WTC11 (cell line): ENCODE measurements at regions not wholly inside any gene's neighbourhood (a gene's known extent, or its start where the extent isn't known, plus 50 kb on each side); places are given as distances from the start of the nearest gene placed in this dataset.

Source experiments
- ATAC-seq: fragments of 200-7000 bp; cut with Tn5 transposase; 2 replicates; pipeline ENCODE4 v1.10.0; 2021; ENCODE audit warnings: mild to moderate bottlenecking, moderate library complexity
- CTCF ChIA-PET: fragments of 300-600 bp; sonication (Branson Sonifier 250); formaldehyde crosslinking; loops from one replicate; lab custom pipeline; 2021; ENCODE audit warnings: antibody characterized with exemption; lab: Charles Lee
- POLR2A ChIA-PET: fragments of 350-600 bp; sonication (Branson Sonifier 250); formaldehyde crosslinking; loops from one replicate; lab custom pipeline; 2021; ENCODE audit warnings: antibody characterized with exemption; lab: Charles Lee
- DNase-seq: peaks from one replicate; pipeline ENCODE4 v3.0.0; 2021; ENCODE audit warnings: low spot score
- H3K27ac Mint-ChIP-seq: 2 replicates; pipeline ENCODE4 v1.8.0; 2021; ENCODE audit warnings: mixed read lengths
- H3K27me3 Mint-ChIP-seq: 2 replicates; pipeline ENCODE4 v1.8.0; 2021; ENCODE audit warnings: low read depth, mild to moderate bottlenecking, moderate library complexity, mixed read lengths
- H3K36me3 Mint-ChIP-seq: 2 replicates; pipeline ENCODE4 v1.8.0; 2021; ENCODE audit warnings: mixed read lengths
- H3K4me1 Mint-ChIP-seq: 2 replicates; pipeline ENCODE4 v1.8.0; 2022; ENCODE audit warnings: mixed read lengths
- H3K4me3 Mint-ChIP-seq: 2 replicates; pipeline ENCODE4 v1.8.0; 2021; ENCODE audit warnings: mild to moderate bottlenecking, moderate library complexity, mixed read lengths
- H3K9me3 Mint-ChIP-seq: 2 replicates; pipeline ENCODE4 v1.8.0; 2021; ENCODE audit warnings: mixed read lengths
- FOXP4 ChIP-seq: sonication (generic); formaldehyde crosslinking; IDR thresholded peaks from 2 replicates; pipeline ENCODE4 v1.8.0; 2022; ENCODE audit warnings: mild to moderate bottlenecking, missing genetic modification reagents
- GTF2I ChIP-seq: fragments of 250-450 bp; sonication (Bioruptor Pico); conservative IDR thresholded peaks from 2 replicates; pipeline ENCODE4 v1.4.0; 2021; ENCODE audit warnings: mild to moderate bottlenecking
- HMGA2 ChIP-seq: fragments of 250-450 bp; sonication (Bioruptor Pico); IDR thresholded peaks from 2 replicates; pipeline ENCODE4 v1.4.0; 2021; ENCODE audit warnings: mild to moderate bottlenecking, moderate library complexity
- IRF2 ChIP-seq: sonication (generic); formaldehyde crosslinking; IDR thresholded peaks from 2 replicates; pipeline ENCODE4 v1.8.0; 2022; ENCODE audit warnings: low read depth, missing genetic modification reagents, borderline replicate concordance
- NFE2L1 ChIP-seq: sonication (generic); formaldehyde crosslinking; IDR thresholded peaks from 2 replicates; pipeline ENCODE4 v1.8.1; 2023; ENCODE audit warnings: missing genetic modification reagents
- NR2C2 ChIP-seq: sonication (generic); formaldehyde crosslinking; IDR thresholded peaks from 2 replicates; pipeline ENCODE4 v1.8.0; 2022; ENCODE audit warnings: mild to moderate bottlenecking, missing genetic modification reagents
- OVOL2 ChIP-seq: fragments of 250-450 bp; sonication (Bioruptor Pico); IDR thresholded peaks from 2 replicates; pipeline ENCODE4 v1.9.0; 2021; ENCODE audit warnings: mild to moderate bottlenecking, borderline replicate concordance
- RORB ChIP-seq: fragments of 250-450 bp; sonication (Bioruptor Pico); IDR thresholded peaks from 2 replicates; pipeline ENCODE4 v1.9.0; 2021; ENCODE audit warnings: mild to moderate bottlenecking
- SMAD4 ChIP-seq: sonication (generic); formaldehyde crosslinking; IDR thresholded peaks from 2 replicates; pipeline ENCODE4 v1.8.0; 2022; ENCODE audit warnings: mild to moderate bottlenecking, missing genetic modification reagents
- SOX15 ChIP-seq: fragments of 250-450 bp; sonication (Bioruptor Pico); IDR thresholded peaks from 2 replicates; pipeline ENCODE4 v1.9.0; 2021; ENCODE audit warnings: mild to moderate bottlenecking
- TEAD1 ChIP-seq: sonication (generic); formaldehyde crosslinking; IDR thresholded peaks from 2 replicates; pipeline ENCODE4 v1.8.0; 2022; ENCODE audit warnings: mild to moderate bottlenecking, missing genetic modification reagents
- TEAD4 ChIP-seq: sonication (generic); formaldehyde crosslinking; IDR thresholded peaks from 2 replicates; pipeline ENCODE4 v1.8.0; 2022; ENCODE audit warnings: mild to moderate bottlenecking, missing genetic modification reagents
- ZNF219 ChIP-seq: sonication (generic); formaldehyde crosslinking; IDR thresholded peaks from 2 replicates; pipeline ENCODE4 v1.8.0; 2023; ENCODE audit warnings: missing genetic modification reagents, mild to moderate bottlenecking, borderline replicate concordance
- ZNF423 ChIP-seq: fragments of 250-450 bp; sonication (Bioruptor Pico); IDR thresholded peaks from 2 replicates; pipeline ENCODE4 v2.1.2; 2022; ENCODE audit warnings: mild to moderate bottlenecking, moderate library complexity
- TF ChIP-seq, protein P1 (sequence below): fragments of 200-600 bp; IDR thresholded peaks from 2 replicates; pipeline ENCODE4 v1.8.0; 2022; ENCODE audit warnings: antibody characterized with exemption
- TF ChIP-seq, protein P2 (sequence below): sonication (generic); formaldehyde crosslinking; conservative IDR thresholded peaks from 2 replicates; pipeline ENCODE4 v1.8.1; 2023; ENCODE audit warnings: mild to moderate bottlenecking, low read depth, missing genetic modification reagents, moderate library complexity
- TF ChIP-seq, protein P3 (sequence below): sonication (generic); formaldehyde crosslinking; IDR thresholded peaks from 2 replicates; pipeline ENCODE4 v1.8.1; 2022; ENCODE audit warnings: low read depth, missing genetic modification reagents, borderline replicate concordance
- TF ChIP-seq, protein P4 (sequence below): fragments of 250-450 bp; sonication (Bioruptor Pico); conservative IDR thresholded peaks from 2 replicates; pipeline ENCODE4 v1.9.0; 2021; ENCODE audit warnings: mild to moderate bottlenecking

- TF ChIP-seq, protein P1, sequence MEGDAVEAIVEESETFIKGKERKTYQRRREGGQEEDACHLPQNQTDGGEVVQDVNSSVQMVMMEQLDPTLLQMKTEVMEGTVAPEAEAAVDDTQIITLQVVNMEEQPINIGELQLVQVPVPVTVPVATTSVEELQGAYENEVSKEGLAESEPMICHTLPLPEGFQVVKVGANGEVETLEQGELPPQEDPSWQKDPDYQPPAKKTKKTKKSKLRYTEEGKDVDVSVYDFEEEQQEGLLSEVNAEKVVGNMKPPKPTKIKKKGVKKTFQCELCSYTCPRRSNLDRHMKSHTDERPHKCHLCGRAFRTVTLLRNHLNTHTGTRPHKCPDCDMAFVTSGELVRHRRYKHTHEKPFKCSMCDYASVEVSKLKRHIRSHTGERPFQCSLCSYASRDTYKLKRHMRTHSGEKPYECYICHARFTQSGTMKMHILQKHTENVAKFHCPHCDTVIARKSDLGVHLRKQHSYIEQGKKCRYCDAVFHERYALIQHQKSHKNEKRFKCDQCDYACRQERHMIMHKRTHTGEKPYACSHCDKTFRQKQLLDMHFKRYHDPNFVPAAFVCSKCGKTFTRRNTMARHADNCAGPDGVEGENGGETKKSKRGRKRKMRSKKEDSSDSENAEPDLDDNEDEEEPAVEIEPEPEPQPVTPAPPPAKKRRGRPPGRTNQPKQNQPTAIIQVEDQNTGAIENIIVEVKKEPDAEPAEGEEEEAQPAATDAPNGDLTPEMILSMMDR = no peak
- TF ChIP-seq TEAD4 (CRISPR knock-in tag) (no peak), IRF2 (CRISPR knock-in tag) (no peak), SOX15 (CRISPR knock-in tag) (no peak), ZNF219 (CRISPR knock-in tag) (no peak), ZNF423 (CRISPR knock-in tag) (no peak)
- TF ChIP-seq, protein P2, sequence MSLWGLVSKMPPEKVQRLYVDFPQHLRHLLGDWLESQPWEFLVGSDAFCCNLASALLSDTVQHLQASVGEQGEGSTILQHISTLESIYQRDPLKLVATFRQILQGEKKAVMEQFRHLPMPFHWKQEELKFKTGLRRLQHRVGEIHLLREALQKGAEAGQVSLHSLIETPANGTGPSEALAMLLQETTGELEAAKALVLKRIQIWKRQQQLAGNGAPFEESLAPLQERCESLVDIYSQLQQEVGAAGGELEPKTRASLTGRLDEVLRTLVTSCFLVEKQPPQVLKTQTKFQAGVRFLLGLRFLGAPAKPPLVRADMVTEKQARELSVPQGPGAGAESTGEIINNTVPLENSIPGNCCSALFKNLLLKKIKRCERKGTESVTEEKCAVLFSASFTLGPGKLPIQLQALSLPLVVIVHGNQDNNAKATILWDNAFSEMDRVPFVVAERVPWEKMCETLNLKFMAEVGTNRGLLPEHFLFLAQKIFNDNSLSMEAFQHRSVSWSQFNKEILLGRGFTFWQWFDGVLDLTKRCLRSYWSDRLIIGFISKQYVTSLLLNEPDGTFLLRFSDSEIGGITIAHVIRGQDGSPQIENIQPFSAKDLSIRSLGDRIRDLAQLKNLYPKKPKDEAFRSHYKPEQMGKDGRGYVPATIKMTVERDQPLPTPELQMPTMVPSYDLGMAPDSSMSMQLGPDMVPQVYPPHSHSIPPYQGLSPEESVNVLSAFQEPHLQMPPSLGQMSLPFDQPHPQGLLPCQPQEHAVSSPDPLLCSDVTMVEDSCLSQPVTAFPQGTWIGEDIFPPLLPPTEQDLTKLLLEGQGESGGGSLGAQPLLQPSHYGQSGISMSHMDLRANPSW = no peak
- TF ChIP-seq, all 79 proteins: peak for 0
Measured at GRCh38 chr12:89920866-89921265, 212.2 kb upstream of the ATP2B1 start (continued).

DNA sequence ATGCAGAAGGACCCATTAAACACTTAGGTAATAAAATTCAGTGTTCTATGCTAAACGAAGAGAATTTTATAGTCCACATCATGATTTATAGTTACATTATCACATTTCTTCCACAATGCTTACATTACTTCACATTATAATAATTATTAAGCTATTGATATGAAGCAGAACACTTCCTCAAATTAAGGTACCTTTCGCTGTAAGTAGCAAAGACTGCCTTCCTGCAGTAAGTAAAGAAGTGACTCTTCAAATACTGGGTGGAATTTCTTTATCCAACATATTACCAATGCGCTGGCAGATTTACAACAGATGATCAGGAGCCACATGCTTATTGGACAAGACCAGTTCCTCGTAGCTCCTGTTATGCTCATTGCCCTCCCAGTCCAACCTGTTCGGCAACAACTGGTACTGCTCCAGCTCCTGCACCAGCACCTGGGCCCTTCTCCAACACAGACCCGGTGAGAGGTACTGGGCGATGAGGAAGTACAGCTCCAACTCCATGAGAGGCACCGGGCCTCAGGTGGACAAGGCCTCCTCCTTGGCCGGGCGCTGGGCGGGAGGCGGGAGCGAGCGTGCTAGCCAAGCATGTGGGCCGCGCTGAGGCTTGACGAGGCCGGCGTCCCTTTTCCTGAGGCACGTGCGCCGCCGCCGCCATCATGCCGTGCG lies 210.7 kb upstream of the ATP2B1 start:
- Mint-ChIP-seq H3K27ac (no peak overlapping the region), H3K9me3 (no peaks in the 10 kb centered on the region), H3K4me1 (peaks cover 29% of the 10 kb centered on the region), H3K36me3 (no peaks in the 10 kb centered on the region), H3K27me3 (no peaks in the 10 kb centered on the region)
- ChIA-PET POLR2A (no interaction called here), CTCF (no interaction called here)
- TF ChIP-seq NR2C2 (CRISPR knock-in tag) (no peak), FOXP4 (0 out of 2 replicates have a peak, but pooled peaks have one; percentile 38), GTF2I (CRISPR knock-in tag) (no peak), TEAD1 (CRISPR knock-in tag) (no peak)
- TF ChIP-seq, protein P3, sequence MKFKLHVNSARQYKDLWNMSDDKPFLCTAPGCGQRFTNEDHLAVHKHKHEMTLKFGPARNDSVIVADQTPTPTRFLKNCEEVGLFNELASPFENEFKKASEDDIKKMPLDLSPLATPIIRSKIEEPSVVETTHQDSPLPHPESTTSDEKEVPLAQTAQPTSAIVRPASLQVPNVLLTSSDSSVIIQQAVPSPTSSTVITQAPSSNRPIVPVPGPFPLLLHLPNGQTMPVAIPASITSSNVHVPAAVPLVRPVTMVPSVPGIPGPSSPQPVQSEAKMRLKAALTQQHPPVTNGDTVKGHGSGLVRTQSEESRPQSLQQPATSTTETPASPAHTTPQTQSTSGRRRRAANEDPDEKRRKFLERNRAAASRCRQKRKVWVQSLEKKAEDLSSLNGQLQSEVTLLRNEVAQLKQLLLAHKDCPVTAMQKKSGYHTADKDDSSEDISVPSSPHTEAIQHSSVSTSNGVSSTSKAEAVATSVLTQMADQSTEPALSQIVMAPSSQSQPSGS (CRISPR knock-in tag) = no peak
- TF ChIP-seq, all 79 proteins: peak for 1
- H3K4me3 Mint-ChIP-seq = no peak overlapping the region
- DNase-seq (no peak), ATAC-seq (peak; percentile 46; the same call in 1 of the 2 replicates)

DNA sequence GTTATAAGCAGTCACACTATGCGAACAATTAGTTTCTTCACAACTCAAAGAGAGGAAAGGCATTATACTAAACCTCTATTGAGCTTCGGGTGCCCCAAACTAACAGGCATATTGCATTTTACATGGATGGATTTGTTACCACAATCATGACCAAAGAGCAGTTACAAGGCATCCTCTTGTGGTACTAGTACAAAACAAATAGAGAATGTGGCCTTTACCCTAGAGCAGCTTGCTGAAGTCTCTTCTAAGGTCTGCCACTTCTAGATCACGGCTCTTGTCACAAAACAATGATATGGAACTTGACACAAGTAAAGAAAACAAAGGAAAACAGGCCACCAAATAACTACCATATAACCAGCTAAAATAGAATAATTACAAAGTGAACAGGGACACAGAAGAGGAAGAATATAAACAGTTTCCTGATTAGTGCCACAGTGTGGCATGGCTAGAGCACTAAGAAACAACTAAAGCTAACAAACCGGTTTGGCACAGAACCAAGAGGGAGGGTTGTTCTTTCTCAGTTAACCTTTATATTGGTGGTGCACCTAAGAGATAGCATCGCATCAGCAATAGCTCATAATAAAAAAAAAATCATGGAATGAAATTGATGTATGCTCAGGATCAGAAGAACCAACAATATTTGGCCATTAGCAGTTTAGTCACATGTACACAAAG lies 209.7 kb upstream of the ATP2B1 start:
- DNase-seq = no peak
- ATAC-seq = peak; percentile 41; the same call in 1 of the 2 replicates
- Mint-ChIP-seq H3K4me1 (peaks cover 27% of the 10 kb centered on the region), H3K27me3 (no peaks in the 10 kb centered on the region), H3K9me3 (no peaks in the 10 kb centered on the region), H3K36me3 (no peaks in the 10 kb centered on the region), H3K27ac (no peak overlapping the region), H3K4me3 (no peak overlapping the region)
- ChIA-PET CTCF (no interaction called here), POLR2A (no interaction called here)
- TF ChIP-seq OVOL2 (CRISPR knock-in tag) (no peak), RORB (CRISPR knock-in tag) (no peak), SMAD4 (CRISPR knock-in tag) (no peak), NFE2L1 (CRISPR knock-in tag) (no peak), HMGA2 (CRISPR knock-in tag) (no peak), FOXP4 (no peak)
- TF ChIP-seq, protein P4, sequence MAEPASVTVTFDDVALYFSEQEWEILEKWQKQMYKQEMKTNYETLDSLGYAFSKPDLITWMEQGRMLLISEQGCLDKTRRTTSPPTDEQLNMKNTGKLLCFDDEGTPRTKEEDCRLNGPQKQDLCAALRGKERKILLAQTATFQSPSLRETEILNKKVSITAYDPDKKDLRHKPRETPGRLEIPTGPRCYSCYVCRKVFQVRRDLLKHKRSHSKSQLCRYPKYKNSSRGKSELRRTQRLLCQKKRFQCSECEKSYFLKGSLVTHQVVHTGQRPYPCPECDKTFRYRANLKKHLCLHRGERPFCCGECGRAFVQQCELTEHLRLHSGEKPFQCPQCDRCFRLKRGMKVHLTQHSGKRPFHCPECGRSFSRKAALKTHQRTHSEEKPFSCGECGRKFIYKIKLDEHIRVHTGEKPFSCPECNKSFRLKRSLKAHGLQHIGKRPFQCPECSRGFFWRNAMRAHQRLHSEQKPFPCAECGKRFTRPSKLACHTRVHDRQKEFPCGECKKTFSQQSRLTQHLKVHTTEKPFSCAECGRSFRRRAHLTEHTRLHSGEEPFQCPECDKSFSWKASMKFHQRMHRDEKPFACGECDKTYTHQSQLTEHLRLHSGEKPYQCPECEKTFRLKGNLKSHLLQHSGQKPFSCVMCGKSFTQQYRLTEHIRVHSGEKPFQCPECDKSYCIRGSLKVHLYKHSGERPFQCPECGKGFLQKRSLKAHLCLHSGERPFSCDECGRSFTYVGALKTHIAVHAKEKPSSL (CRISPR knock-in tag) = no peak
- TF ChIP-seq, protein P3 (CRISPR knock-in tag) = no peak
